ENCODE measurements at regions not wholly inside any gene's neighbourhood (a gene's known extent, or its start where the extent isn't known, plus 50 kb on each side); places are given as distances from the start of the nearest gene placed in this dataset.

DNA sequence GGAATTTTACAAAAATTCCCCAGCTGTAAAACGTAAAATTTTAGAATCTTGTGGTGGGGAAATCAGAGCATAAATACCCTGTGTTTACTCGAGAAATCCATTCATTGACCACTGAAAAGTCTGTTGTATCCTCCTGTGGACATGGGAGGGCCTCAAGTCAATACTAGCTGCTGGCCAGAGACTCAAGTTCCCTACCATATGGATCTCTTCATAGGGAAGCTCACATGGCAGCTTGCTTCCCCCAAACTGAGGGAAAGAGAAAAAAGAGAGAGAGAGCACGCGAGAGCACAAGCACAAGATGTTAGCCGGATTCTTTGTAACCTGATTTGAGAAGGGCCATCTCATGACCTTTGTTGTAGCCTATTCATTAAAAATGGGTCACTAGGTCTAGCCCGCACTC, 591.9 kb downstream of the LRRC70 start:
- TF ChIP-seq TCF12 (IDR thresholded peaks at IDR 0.05; ENCODE audit: low read depth, low read length) (no peak), RFX5 (IDR thresholded peaks at IDR 0.05; ENCODE audit: low read depth, low read length) (no peak), CBX3 (IDR thresholded peaks at IDR 0.05; ENCODE audit: borderline replicate concordance, low read depth) (no peak), POLR2AphosphoS5 (IDR thresholded peaks at IDR 0.05; ENCODE audit: low read length) (no peak), SRF (IDR thresholded peaks at IDR 0.05; ENCODE audit: low read depth in 2 of 2, low read length in 2 of 2) (no peak), SMAD1 (IDR thresholded peaks at IDR 0.05; ENCODE audit: low read depth, partially characterized antibody) (no peak), ETV6 (conservative IDR thresholded peaks at IDR 0.05 in 1 of 2, IDR thresholded peaks at IDR 0.05 in 1 of 2; ENCODE audit: borderline replicate concordance in 1 of 2, low read depth in 1 of 2) (no peak), CREB1 (IDR thresholded peaks at IDR 0.05; ENCODE audit: low read depth) (no peak), YY1 (IDR thresholded peaks at IDR 0.05; ENCODE audit: low read depth, low read length) (no peak), JUND (IDR thresholded peaks at IDR 0.05; ENCODE audit: low read depth, low read length) (no peak), USF2 (IDR thresholded peaks at IDR 0.05; ENCODE audit: borderline replicate concordance, low read depth, low read length) (no peak)
- TF ChIP-seq, protein P1, sequence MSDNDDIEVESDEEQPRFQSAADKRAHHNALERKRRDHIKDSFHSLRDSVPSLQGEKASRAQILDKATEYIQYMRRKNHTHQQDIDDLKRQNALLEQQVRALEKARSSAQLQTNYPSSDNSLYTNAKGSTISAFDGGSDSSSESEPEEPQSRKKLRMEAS (IDR thresholded peaks at IDR 0.05; ENCODE audit: low read depth, low read length): no peak
- TF ChIP-seq, protein P2, sequence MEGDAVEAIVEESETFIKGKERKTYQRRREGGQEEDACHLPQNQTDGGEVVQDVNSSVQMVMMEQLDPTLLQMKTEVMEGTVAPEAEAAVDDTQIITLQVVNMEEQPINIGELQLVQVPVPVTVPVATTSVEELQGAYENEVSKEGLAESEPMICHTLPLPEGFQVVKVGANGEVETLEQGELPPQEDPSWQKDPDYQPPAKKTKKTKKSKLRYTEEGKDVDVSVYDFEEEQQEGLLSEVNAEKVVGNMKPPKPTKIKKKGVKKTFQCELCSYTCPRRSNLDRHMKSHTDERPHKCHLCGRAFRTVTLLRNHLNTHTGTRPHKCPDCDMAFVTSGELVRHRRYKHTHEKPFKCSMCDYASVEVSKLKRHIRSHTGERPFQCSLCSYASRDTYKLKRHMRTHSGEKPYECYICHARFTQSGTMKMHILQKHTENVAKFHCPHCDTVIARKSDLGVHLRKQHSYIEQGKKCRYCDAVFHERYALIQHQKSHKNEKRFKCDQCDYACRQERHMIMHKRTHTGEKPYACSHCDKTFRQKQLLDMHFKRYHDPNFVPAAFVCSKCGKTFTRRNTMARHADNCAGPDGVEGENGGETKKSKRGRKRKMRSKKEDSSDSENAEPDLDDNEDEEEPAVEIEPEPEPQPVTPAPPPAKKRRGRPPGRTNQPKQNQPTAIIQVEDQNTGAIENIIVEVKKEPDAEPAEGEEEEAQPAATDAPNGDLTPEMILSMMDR (IDR thresholded peaks at IDR 0.05 in 2 of 3, conservative IDR thresholded peaks at IDR 0.05 in 1 of 3; ENCODE audit: control insufficient read depth in 2 of 3, extremely low read depth in 1 of 3, insufficient read depth in 1 of 3, low read depth in 3 of 3, low read length in 3 of 3): no peak

All from GM12878 (cell line).